Lower leg skin (tissue), 3 donors: ENCODE measurements at regions not wholly inside any gene's neighbourhood (a gene's known extent, or its start where the extent isn't known, plus 50 kb on each side); places are given as distances from the start of the nearest gene placed in this dataset.

Experiments used
- CTCF ChIP-seq, 3 donors: fragments of 450-650 bp; IDR thresholded peaks; one replicate each; pipeline ENCODE4 v1.5.1; 2016; ENCODE audit warnings: antibody characterized with exemption in 3 of 3, mild to moderate bottlenecking in 3 of 3, moderate library complexity in 2 of 3
- POLR2A ChIP-seq, 2 donors: fragments of 450-650 bp; IDR thresholded peaks; one replicate each; pipeline ENCODE4 v1.6.1; 2016 to 2017; ENCODE audit warnings: antibody characterized with exemption in 2 of 2, mild to moderate bottlenecking in 1 of 2, moderate library complexity in 1 of 2

GRCh38 chr6:66423047-66423446 is 716.0 kb upstream of the EYS start:
- TF ChIP-seq CTCF (IDR thresholded peaks at IDR 0.05) (no peak), POLR2A (IDR thresholded peaks at IDR 0.05) (no peak)
